GM19467 (cell line): ENCODE measurements at regions not wholly inside any gene's neighbourhood (a gene's known extent, or its start where the extent isn't known, plus 50 kb on each side); places are given as distances from the start of the nearest gene placed in this dataset.
"Not testable (repeated sequence)": the region's sequence is repeated elsewhere in the genome, so short reads cannot be mapped to it uniquely, and the experiment has no call there.

ENCODE experiments used
- ATAC-seq: cut with Tn5 transposase; IDR thresholded peaks from one replicate; pipeline ENCODE4 v1.9.1; 2021; ENCODE audit warnings: mild to moderate bottlenecking, moderate library complexity; ENCODE audit not compliant: unreplicated experiment

DNA sequence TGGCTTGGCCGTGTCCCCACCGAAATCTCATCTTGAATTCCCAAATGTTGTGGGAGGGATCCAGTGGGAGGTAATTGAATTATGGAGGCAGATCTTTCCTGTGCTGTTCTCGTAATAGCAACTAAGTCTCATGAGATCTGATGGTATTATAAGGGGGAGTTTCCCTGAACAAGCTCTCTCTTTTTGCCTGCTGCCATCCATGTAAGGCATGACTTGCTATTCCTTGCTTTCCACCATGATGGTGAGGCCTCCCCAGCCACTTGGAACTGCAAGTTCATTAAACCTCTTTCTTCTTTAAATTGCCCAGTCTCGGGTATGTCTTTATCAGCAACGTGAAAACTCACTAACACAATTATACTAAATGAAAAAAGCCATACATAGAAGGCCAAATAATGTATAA lies 101.3 kb upstream of the LYPLAL1 start:
- ATAC-seq = no peak

DNA sequence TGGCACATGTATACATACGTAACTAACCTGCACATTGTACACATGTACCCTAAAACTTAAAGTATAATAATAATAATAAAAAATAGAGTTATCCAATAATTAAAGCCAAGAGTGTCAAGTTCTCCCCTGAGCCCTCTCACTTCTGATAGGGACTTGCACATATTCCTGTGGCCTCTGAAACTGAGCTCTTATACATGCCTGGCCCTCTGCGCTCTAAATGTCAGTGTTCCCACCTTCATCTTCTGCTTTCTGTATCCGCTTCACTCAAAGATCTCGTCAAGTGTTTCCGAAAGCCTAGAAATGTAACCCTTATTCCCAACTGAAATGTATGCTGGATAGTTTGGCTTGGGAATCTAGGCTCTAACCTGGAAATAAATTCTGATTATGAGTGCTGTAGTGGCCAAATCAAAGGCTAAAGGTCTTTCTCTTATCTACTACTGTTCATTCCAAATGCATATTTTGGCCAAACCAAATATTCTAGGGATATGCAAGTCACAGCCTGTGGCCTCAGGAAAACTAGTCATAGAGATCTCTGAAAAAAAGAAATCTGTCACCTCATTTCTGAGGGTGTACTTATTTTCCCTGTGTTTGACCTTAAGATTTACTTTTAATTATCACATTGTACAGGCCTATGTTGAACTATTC lies 99.5 kb upstream of the LYPLAL1 start:
- no peak for ATAC-seq

DNA sequence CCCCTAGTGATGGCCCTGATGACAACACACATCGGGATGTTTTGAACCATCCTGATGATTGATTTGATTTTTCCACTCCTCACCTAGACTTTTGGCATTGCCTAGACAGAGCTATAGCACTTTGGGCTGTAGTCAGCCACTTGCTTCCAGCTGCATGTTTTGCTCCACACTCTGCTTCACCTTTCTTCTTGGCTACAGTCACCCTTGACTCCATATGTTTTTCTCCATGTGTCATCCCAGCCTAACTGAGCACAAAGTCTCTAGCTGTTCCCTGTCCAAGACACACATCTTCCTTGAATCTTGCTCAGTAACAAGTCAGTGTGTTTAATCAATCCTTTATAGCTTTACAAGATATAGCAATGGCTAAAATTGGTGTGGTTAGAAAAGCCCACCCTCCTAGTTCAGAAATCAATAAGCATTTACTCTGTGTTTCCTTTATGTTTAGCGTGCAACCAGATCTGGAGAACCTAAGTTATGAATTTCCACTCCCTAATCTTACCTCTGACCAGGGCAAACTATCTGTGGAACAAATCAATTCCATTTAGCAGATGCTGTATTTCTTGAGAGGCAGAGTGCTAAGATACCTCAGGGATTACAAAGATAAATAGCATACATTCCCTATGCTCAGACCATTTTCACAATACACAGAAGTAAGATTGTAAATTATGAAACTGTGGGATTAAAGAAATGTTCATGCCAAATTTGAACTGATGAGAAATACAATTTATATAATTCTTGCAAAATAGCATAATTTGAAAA lies 98.4 kb upstream of the LYPLAL1 start:
- no peak for ATAC-seq

DNA sequence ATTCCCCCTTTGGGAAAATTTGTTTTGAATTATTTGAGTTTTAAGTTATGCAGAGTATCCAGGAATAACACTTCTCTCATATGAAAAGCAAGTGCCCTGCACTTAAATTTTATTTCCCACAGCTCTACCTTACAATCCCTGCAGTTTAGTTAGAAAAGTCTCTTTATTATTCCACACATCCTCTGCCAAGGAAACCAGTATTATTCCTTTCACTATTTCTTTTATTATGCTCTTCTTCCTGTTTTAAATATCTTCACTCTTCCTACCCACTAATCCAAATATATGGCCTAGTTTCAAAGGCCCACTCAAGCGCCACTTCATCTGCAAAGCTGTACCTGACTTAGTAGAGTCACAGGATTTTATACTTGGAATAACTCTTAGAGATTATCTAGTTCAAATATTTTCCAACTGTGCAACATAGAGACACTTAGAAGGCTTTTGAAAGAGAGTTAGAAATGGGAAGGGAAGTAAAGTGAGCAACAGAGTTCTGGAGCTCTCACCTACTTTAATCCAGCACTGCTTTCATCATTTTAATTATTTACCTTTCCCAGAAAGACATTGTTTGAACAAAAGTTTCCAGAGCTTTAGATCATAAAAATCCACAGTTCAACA lies 97.2 kb upstream of the LYPLAL1 start:
- no peak for ATAC-seq

DNA sequence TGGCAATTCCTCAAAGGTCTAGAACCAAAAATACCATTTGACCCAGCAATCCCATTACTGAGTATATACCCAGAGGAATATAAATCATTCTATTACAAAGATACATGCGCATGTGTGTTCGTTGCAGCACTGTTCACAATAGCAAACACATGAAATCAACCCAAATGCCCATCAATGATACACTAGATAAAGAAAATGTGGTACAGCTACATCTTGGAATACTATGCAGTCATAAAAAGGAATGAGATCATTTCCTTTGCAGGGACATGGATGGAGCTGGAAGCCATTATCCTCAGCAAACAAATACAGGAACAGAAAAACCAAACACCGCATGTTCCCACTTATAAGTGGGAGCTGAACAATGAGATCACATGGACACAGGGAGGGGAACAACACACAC lies 95.9 kb upstream of the LYPLAL1 start:
- ATAC-seq = not testable (repeated sequence)

DNA sequence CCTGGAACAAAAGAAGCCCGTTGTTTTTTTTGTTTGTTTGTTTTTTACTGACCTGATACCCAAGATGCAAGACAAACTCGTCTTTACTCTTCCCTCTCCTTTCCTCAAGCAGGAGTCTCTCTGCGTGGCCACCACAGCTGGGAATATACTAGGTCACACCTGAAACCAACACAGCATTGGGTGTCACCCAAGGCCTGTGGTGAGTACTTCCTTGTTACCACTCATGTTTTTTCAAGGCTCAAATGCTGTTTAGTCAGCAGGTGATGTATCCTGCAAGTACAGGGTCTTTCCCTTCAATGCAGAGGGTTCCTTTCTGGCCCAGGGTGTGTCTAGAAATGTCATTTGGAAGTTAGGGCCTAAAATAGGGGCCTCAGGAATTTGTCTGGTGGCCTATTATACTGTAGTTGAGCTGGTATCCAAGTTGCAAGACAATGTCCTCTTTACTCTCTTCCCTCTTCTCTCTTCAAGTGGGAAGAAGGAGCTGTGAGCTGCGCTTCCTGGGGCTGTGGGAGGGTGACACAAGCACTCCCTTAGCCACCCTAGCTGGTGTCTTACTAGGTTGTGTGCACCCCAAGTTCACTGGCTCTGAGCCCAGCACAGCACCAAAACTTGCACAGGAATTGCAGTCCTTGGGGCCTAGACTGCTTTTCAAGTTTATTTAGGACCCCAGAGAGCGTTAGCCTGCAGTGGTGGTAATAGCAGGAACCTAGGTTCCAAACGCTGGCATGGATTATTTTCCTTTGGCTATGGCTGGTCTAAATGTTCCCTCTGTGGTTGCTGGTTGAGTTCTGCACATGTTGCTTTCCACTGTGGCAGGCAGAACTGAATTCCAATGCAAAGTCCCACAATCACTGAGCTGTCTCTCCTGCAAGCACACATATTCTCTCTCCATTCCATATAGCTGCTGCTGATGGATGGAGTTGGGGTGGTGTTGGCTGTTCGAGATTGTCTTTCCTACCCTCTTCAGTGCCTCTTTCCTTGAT lies 91.4 kb upstream of the LYPLAL1 start:
- ATAC-seq = no peak

DNA sequence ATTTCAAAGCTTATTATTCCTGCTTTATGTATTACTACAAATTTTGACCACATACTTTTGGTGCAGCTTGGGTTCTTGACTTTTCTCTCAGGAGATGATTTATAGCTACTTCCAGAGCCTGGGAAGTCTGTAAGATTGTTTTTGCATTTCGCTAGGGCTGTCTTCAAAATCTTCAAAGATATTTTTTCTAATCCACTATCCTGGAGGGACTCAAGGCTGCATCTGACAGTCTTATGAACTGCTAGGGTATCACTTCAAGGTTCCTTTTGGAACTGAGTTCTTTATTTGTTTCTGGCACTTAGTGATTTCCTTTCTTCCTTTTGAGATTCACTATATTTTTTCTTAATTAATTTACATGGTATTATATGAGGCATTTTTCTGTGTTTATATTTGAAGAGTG lies 90.0 kb upstream of the LYPLAL1 start:
- no peak for ATAC-seq

DNA sequence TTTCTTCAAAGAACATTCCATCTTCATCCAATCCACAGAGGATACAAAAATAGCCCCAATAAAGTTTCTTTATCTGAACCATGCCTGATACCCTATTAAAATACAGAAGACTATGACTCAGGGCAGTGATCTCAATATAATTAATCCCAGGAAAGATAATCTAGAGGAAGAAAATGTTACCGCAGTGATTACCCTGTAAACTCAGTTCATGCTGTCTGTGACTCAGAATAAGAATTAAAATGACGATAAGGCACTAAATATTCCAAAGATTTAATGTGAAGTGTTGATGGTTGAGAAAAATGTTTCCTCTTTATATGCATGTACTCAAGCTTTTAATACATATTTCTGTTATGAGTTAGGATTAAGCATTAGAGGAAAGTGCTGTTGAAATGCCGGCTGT lies 88.6 kb upstream of the LYPLAL1 start:
- no peak for ATAC-seq

DNA sequence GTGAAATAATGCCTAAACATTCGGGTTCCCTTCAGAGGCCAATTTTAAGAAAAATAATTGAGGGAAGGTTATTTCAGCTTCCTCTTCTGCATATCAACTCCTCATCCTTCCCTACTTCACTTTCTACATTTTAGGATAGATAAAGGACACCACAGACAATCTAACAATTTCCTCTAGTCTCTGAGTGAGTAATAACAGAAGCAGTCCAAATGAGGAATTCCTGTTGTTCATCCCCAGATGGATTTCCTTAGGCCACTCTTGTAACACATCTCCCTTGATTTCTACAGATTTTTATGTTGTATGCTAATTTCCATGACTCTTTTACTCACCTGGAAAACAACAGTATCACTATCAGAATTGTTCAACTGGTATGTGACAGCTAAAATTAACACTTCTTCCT lies 87.7 kb upstream of the LYPLAL1 start:
- ATAC-seq = no peak

DNA sequence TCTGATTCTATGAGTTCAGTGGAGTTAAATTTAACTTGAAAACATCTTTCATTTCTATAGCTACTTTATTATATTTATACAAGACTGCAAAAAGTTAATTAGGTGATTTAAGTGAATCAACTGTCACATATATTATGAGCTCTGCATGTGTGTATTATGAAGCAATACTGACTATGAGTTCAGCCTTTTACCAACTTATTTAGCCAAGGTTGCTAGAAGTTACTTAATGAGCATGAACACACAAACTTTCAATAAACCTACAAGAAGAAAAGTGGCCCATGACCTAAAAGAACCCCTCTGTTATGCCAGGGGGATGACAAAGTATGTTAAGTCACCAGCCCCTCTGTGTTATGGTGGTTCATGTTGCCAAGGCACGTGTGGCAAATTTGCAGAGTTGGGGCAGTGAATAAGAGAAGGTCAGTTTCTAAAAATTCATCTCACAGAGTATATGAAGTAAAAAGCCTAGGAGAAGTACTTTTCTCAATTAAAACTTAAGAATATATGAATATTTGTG lies 86.7 kb upstream of the LYPLAL1 start:
- no peak for ATAC-seq

DNA sequence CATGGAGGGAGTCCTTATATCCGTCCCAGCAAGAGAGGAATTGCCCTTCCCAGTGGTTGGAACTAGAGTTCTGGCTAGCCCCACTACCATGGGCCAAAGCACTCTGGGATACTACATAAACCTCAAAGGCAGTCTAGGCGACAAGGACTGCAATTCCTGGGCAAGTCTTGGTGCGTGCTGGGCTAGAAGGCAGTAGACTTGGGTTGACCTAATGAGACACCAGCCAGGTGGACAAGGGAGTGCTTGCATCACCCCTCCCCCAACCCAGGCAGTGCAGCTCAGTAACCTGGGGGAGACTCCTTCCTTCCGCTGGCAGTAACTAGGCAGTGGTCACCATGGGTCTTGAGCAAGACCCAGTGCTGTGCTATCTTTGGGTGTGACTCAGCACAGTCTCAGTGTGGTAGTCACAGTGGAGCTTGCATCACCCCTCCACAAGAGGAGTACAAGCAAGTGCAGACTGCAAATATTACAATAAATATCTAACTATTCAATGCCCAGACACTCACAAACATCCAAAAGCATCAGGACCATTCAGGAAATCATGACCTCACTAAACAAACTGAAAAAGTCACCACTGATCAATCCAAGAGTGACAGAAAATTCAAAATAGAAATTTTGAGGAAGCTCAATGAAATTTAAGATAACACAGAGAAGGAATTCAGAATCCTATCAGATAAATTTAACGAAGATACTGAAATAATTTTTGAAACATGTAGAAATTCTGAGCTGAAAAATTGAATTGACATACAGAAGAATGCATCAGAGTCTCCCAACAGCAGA lies 84.7 kb upstream of the LYPLAL1 start:
- peak; percentile 79 for ATAC-seq

DNA sequence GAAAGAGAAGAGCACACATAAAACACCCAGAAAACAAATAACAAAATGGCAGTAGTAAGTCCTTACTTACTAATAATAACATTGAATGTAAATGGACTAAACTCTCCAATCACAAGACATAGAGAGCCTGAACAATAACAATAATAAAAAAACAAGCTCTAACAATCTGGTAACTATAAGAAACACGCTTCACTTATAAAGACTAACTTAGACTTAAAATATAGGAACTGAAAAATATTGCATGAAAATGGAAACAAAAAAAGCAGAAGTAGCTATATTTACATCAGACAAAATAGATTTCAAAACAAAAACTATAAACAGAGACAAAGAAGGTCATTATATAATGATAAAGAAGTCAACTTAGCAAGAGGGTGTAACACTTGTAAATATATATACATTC lies 83.1 kb upstream of the LYPLAL1 start:
- ATAC-seq = peak; percentile 82

DNA sequence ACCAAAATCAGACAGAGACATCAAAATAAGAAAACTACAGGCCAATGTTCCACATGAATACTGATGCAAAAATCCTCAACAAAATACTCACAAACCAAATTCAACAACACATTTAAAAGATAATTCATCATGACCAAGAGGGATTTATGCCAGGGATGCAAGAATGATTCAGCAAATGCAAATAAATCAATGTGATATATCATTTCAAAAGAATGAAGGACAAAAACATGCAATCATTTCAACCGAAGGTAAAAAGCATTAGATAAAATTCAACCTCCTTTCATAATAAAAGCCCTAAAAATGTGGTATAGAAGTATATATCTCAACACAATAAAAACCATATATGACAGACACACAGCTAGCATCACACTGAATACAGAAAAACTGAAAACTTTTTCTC lies 81.5 kb upstream of the LYPLAL1 start:
- ATAC-seq = no peak

DNA sequence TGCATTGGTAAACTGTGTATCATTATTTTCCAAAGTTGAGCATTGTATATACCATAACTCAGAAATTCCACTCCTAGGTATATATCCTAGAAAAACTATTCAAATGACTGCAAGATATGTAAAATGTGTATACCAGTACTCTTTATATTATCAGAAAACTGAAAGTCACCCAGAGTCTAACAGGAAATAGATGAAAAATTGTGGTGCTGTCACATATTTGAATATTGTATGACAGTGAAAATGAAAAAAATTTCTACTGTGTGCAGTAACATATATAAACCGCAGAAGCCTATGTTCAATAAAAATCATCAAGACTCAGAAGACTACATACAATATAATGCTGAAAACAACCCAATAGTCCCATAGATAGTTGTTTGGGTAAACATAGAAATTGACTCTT lies 74.4 kb upstream of the LYPLAL1 start:
- peak; percentile 79 for ATAC-seq

DNA sequence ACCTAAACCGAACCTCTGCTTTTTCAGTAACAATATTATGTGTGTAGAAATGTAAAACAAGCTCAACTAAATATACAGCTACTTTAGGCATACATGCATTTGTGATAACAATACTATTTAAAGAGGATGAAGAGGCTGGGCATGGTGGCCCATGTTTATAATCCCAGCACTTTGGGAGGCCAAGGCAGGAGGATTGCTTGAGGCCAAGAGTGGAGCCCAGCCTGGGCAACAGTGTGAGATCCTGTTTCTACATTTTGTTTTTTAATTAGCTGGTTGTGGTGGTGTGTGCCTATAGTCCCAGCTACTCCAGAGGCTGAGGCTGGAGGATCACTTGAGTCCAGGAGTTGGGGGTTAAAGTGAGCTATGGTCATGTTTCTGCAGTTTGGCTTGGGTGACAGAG lies 73.6 kb upstream of the LYPLAL1 start:
- ATAC-seq = no peak

DNA sequence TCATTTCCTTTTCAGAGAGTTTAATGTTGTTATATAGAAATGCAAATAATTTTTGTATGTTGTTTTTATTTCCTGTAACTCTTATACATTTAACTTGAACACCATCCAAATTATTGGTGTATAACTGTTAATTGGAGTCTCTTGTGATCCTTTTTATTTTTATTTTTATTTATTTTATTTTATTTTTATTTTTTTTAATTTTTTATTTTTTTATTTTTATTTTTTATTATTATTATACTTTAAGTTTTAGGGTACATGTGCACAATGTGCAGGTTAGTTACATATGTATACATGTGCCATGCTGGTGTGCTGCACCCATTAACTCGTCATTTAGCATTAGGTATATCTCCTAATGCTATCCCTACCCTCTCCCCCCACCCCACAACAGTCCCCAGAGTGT lies 71.2 kb upstream of the LYPLAL1 start:
- not testable (repeated sequence) for ATAC-seq

DNA sequence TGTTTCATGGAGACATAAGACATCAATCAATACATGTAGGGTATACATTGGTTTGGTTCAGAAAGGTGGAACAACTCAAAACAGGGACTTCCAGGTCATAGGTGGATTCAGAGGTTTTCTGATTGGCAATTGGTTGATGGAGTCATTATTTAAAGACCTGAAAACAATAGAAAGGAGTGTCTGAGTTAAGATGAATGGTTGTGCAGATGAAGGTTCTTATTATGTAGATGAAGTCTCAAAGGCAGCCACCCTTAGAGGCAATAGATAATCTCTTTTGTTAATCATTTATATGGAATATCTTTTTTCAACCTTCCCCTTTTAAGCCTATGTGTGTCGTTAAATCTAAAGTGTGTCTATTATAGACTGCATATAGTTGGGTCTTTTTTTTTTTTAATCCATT lies 67.8 kb upstream of the LYPLAL1 start:
- no peak for ATAC-seq

DNA sequence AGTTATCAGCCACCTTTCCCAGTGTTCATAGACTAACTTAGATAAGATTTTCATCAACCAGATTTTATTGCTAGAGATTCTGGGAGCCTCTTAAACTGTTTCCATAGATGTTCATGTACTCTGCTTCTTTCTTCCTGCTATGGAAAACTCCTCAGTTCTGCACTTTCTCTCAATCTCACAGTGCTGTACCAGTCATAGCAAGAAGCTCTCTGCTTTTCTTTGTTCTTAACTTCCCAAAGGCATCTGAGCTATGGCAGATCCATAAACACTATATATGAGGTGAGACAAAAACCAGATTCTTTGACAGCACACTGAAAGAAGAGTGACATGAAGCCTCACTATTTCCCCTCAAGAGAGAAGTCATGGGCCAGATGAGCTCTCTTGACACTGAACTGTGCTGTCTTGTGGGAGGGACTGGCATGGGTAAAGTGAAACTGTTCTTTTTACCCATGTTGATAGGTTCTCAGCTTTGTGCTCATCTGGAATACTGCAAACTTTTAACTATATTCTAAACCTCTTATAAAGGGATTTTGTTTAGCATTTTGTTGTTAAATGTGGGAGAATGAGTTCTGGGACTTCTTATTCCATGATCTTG lies 64.2 kb upstream of the LYPLAL1 start:
- no peak for ATAC-seq

DNA sequence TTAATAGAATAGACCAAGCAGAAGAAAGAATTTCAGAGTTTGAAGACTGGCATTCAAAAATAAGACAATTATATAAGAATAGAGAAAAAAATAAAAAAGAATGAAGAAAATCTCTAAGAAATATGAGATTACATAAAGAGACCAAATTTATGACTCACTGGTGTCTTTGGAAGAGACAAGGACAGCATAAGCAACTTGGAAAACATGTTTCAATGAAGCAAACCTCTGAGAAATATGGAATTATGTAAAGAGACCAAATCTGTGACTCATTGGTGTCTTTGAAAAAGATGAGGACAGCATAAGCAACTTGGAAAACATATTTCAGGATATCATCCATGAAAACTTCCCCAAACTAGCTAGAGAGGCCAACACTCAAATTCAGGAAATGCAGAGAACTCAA lies 60.4 kb upstream of the LYPLAL1 start:
- no peak for ATAC-seq

DNA sequence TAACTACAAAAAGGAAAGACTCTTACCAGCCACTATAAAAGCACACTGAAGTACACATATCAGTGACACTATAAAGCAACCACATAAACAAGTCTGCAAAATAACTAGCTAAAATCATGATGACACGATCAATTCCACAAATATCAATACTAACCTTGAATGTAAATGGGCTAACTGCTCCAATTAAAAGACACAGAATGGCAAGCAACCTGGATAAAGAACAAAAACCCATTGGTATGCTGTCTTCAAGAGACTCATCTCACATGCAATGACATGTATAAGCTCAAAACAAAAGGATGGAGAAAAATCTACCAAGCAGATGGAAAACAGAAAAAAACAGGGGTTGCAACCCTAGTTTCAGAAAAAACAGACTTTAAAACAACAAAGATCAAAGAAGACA lies 59.7 kb upstream of the LYPLAL1 start:
- no peak for ATAC-seq
